ENCODE measurements at regions not wholly inside any gene's neighbourhood (a gene's known extent, or its start where the extent isn't known, plus 50 kb on each side); places are given as distances from the start of the nearest gene placed in this dataset.

DNA sequence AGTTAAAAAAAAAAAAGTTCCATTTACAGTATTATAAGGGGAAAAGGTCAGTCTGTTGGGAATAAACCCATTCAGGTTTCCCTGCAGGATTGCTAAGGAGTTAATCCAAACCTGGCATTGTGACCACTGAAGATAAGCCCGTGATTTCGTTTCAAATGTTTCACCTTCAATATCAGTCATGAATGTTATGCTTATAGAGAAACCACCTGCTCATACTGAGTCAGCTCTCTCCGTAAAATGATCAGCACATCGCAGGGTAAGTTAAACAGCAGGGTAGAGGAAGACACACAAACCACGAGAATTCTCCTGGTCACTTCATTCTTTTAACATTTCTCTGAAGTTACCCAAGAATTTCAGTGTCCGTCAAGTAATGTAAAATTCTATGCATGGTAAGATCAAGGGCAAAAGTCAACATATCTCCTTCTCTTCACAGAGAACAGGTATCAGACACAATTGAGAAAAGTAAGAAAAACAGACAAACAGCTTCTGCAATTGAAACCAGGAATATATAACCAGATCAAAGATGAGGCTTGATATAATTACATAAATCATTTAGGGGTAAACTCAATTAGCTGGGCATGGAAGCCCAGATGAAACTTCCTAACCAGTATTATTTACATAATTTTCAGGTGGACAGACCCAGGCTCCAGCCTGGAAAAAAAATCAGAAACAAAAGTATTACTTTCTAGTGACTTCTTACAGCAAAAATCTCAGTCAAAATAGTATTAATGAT lies 67.6 kb upstream of the ARHGEF3 start:
- TF ChIP-seq TAF1 (IDR thresholded peaks at IDR 0.05; ENCODE audit: borderline replicate concordance, low read depth, low read length) (no peak), POLR2AphosphoS5 (IDR thresholded peaks at IDR 0.05; ENCODE audit: low read depth, low read length) (no peak), POLR2A (IDR thresholded peaks at IDR 0.05; ENCODE audit: low read depth, low read length) (no peak)
- FAIRE-seq = peak; percentile 24
- no peak for DNase-seq (ENCODE audit: insufficient read length)

DNA sequence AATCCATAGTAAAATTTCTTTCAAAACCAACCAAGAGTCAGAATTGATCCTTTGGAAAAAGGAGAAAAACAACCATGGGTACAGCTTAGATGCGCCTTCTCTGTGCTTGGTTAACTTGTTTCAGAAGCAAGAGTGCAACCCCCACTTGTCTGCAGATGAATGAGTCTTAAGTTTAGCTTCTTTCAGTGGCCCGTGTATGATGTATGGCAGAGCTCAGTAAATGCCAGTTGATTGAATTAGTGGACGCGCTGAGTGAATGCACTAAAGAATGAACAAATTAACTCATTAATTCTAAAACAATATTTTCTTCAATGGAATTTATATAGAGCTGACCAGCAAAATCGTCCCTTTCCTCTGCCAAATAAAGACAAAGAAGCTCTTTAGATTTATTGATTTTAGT lies 67.0 kb upstream of the ARHGEF3 start:
- TF ChIP-seq TAF1 (IDR thresholded peaks at IDR 0.05; ENCODE audit: borderline replicate concordance, low read depth, low read length) (no peak), POLR2A (IDR thresholded peaks at IDR 0.05; ENCODE audit: low read depth, low read length) (no peak), POLR2AphosphoS5 (IDR thresholded peaks at IDR 0.05; ENCODE audit: low read depth, low read length) (no peak)
- FAIRE-seq = no peak
- no peak for DNase-seq (ENCODE audit: insufficient read length)

DNA sequence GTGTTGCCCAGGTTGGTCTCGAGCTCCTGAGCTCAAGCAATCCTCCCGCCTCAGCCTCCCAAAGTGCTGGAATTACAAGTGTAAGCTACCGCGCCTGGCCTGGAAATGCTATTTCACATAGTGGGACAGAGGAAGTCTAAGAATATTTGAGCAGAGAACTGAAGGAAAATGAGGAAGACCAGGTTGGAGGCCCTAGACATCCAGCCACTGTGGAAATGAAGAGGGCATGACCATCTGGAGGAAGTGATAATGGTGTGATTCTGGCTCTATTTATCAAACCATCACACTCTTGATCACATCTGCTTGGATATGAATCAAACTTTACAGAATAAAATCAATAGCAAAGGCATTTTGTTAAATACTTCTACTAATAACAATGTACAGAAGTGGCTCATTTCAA lies 65.9 kb upstream of the ARHGEF3 start:
- no peak for TF ChIP-seq POLR2AphosphoS5 (IDR thresholded peaks at IDR 0.05; ENCODE audit: low read depth, low read length)
- no peak for TF ChIP-seq POLR2A (IDR thresholded peaks at IDR 0.05; ENCODE audit: low read depth, low read length)
- no peak for TF ChIP-seq TAF1 (IDR thresholded peaks at IDR 0.05; ENCODE audit: borderline replicate concordance, low read depth, low read length)
- FAIRE-seq = no peak
- DNase-seq (ENCODE audit: insufficient read length) = no peak

DNA sequence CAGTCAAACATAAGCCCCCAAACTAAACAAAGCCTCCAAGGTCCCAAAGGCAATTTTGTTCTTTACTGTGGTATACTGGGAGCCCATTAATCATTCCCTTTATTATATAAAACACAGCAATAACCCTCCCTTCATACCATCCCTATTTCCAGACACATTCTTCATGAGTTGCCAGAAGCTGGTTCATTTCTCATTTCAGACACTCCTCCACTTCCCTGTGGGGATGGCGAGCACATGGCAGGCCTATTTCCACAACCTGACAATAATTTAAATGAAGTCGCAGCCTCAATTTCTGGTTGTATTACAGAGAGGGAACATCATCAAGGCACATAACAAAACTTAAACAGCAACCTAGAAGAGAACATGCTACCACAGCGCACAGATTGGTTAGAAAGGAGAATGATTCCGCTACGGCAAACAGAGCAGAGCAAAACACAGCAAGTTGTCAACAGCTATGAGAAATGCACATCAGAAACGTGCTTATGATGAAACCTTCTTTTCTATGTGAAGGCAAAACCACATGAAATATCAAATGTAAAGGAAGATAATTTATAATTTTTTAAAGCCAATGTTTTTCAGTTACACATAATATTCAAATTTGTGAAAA lies 63.3 kb upstream of the ARHGEF3 start:
- FAIRE-seq (no peak), DNase-seq (ENCODE audit: insufficient read length) (no peak)
- no peak for TF ChIP-seq POLR2A (IDR thresholded peaks at IDR 0.05; ENCODE audit: low read depth, low read length)
- TF ChIP-seq POLR2AphosphoS5 (IDR thresholded peaks at IDR 0.05; ENCODE audit: low read depth, low read length) = no peak
- no peak for TF ChIP-seq TAF1 (IDR thresholded peaks at IDR 0.05; ENCODE audit: borderline replicate concordance, low read depth, low read length)

DNA sequence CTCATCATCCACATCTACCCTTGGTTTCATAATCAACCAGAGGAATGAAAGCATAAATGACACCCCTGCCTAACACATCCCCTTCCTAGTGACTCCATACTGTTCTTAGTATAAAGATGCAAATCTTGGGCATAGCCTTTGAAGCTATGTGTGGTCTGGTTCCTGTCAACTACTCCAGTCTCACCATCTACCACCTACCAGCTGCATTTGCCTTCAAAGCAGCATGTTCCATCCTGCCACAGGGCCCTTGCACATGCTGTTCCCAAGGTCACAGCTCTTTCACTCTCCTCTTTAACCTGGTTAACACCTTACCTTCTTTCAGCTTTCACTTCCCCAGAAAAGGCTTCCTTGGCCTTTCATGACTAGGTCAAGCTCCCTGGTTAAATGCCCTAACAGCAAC lies 62.3 kb upstream of the ARHGEF3 start:
- no peak for DNase-seq (ENCODE audit: insufficient read length)
- no peak for FAIRE-seq
- TF ChIP-seq TAF1 (IDR thresholded peaks at IDR 0.05; ENCODE audit: borderline replicate concordance, low read depth, low read length) = no peak
- no peak for TF ChIP-seq POLR2A (IDR thresholded peaks at IDR 0.05; ENCODE audit: low read depth, low read length)
- TF ChIP-seq POLR2AphosphoS5 (IDR thresholded peaks at IDR 0.05; ENCODE audit: low read depth, low read length) = no peak

DNA sequence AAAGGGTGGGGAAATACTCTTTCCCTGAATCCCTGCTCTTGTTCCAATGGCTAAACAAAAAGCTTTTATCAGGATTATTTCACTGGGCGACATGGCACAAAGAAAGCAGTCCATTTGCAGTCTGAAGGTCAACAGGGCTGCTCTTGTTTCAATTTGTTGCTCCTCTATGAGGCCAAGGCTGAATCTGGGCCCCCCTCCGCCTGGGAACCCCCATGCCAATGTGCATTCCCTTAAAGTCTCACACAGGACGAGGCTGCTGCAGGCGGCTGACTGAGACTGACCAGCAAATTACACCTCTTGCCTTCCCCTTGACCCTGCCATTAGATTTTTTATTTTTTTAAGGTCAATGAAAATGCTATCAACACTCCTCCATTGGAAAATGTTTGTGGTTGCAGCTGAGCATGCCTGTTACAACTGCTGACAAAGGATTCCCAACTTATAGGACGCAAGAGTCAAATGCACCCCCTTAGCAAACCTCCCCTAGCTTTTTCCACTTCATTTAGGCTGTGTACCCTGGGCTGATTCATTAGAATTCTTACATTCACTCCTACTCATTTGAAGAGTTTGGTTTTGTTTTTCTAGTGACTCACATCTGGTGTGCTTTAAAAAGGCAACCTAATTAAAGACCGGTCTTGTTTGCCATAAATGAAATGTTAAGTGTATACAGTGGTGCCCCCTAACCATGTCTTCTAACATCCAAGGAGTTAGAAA lies 60.8 kb upstream of the ARHGEF3 start:
- TF ChIP-seq POLR2AphosphoS5 (IDR thresholded peaks at IDR 0.05; ENCODE audit: low read depth, low read length) (no peak), POLR2A (IDR thresholded peaks at IDR 0.05; ENCODE audit: low read depth, low read length) (no peak), TAF1 (IDR thresholded peaks at IDR 0.05; ENCODE audit: borderline replicate concordance, low read depth, low read length) (no peak)

DNA sequence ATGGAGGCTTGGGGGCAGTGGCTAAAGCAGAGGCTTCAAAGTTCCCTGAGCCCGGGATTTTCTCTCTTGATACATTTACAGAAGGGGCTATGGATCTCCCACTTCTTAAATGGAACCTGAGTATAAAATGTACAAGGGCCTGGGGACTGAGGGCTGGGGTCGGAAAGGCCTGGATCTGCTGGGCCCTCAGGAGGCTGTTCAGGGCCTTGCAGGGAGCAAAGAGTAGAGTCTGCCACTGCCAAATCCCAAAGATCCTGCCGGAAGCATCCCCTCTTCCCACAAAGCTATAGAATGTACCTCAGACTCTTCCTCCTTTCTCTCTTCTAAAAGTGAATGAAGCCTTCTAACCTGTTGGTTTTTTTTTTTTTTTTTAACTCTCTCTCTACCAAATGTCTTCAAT lies 59.8 kb upstream of the ARHGEF3 start:
- FAIRE-seq = no peak
- DNase-seq (ENCODE audit: insufficient read length) = no peak
- TF ChIP-seq POLR2A (IDR thresholded peaks at IDR 0.05; ENCODE audit: low read depth, low read length) (no peak), TAF1 (IDR thresholded peaks at IDR 0.05; ENCODE audit: borderline replicate concordance, low read depth, low read length) (no peak)

More for the DNA sequence above, 60.8 kb upstream of the ARHGEF3 start:
- DNase-seq (ENCODE audit: insufficient read length) = peak; percentile 11
- FAIRE-seq = no peak

DNA sequence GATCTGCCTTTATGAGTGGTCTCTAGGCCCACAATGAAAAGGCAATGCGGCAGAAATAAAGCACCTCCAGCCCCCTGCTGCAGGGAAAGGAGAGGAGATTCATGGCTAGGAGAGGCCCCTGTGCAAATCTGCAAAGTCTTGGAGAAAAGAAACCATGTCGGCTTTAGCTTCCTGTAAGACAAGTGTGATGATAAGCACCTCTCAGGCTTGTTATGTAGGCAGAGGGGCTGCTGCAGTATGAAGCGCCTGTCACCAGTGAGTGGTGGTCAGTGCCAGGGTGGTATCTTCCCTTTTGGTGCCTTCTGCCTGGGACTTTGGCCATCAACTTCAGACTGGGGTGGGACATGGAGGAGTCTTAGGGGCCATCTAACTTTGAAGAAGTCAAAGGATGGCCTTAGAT lies 59.2 kb upstream of the ARHGEF3 start:
- no peak for DNase-seq (ENCODE audit: insufficient read length)
- FAIRE-seq = no peak
- TF ChIP-seq POLR2A (IDR thresholded peaks at IDR 0.05; ENCODE audit: low read depth, low read length) (no peak), TAF1 (IDR thresholded peaks at IDR 0.05; ENCODE audit: borderline replicate concordance, low read depth, low read length) (no peak), POLR2AphosphoS5 (IDR thresholded peaks at IDR 0.05; ENCODE audit: low read depth, low read length) (no peak)

DNA sequence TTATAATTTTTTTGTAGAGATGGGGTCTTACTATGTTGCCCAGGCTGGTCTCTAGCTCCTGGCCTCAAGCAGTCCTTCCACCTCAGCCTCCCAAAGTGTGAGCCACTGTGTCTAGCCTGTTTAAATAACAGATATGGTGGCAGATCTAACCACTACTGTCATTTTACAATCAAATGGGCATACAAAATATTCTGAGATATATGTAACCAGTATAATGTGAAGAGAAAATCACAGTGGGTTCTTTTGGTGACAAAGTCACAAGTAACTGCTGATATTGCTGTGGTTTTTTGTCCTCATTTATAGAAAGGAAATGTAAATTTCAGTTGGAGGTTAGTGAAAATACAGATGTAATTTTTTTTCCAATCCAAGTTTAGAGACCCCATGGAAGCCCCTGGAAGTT lies 58.6 kb upstream of the ARHGEF3 start:
- FAIRE-seq = no peak
- TF ChIP-seq POLR2AphosphoS5 (IDR thresholded peaks at IDR 0.05; ENCODE audit: low read depth, low read length) = no peak
- TF ChIP-seq TAF1 (IDR thresholded peaks at IDR 0.05; ENCODE audit: borderline replicate concordance, low read depth, low read length) = no peak
- TF ChIP-seq POLR2A (IDR thresholded peaks at IDR 0.05; ENCODE audit: low read depth, low read length) = no peak
- no peak for DNase-seq (ENCODE audit: insufficient read length)

DNA sequence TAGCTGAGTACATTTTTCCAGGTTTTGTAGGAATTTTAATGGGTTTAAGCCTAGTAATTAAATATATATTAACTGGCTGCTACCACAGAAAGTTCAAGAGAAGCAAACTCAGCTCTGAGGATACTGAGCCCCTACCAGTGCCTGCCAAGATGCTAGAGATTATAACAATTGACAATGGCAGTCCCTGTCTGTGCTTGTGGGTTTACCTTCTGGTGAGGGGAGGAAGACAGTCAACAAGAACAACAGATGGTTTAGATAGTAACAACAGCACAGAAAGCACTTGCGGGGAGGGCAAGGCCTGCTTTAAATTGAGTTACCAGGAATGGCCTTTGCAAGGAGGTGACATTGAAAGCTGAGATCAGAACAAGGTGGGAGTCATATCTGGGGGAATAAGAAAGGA lies 56.6 kb upstream of the ARHGEF3 start:
- DNase-seq (ENCODE audit: insufficient read length) (no peak), FAIRE-seq (no peak)
- TF ChIP-seq POLR2A (IDR thresholded peaks at IDR 0.05; ENCODE audit: low read depth, low read length) (no peak), POLR2AphosphoS5 (IDR thresholded peaks at IDR 0.05; ENCODE audit: low read depth, low read length) (no peak), TAF1 (IDR thresholded peaks at IDR 0.05; ENCODE audit: borderline replicate concordance, low read depth, low read length) (no peak)

DNA sequence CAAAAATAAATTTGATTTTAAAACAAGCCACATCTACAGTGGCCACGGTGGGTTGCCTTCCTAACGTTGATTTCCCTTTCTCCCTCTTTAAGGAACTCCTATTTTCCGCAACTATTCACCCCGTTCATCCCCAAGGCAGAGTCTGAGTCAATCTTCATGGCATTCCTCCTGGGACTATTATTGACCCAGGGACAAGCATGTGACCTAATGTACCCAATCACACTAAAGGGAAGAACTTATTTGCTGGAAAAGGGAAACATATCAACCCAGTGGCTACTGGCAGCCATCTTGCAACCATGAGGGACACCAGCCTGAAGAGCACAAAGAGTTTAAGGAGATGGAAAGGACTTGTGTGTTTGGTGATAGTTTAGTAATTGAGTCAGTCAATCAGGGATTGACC lies 55.4 kb upstream of the ARHGEF3 start:
- FAIRE-seq = no peak
- TF ChIP-seq POLR2A (IDR thresholded peaks at IDR 0.05; ENCODE audit: low read depth, low read length) = no peak
- TF ChIP-seq TAF1 (IDR thresholded peaks at IDR 0.05; ENCODE audit: borderline replicate concordance, low read depth, low read length) = no peak
- no peak for TF ChIP-seq POLR2AphosphoS5 (IDR thresholded peaks at IDR 0.05; ENCODE audit: low read depth, low read length)

DNA sequence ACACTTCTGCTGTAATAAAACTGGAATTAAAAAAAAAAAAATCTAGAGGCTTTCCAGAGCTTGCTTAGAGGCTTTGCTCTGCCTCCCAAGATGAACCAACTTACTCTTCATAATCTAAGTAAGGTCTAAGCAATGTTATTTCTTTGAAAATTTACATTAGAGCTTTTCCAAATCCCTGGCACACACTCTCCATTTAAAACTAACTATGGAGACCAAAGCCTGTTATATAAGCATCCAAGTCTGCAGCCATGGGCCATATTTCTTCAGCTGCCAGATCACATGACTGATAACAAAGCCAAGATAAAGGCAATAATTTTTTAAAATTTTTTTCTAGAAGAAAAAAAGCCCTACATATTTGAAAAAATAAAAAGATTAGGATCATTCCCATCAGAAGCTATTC lies 55.0 kb upstream of the ARHGEF3 start:
- no peak for TF ChIP-seq POLR2AphosphoS5 (IDR thresholded peaks at IDR 0.05; ENCODE audit: low read depth, low read length)
- no peak for TF ChIP-seq POLR2A (IDR thresholded peaks at IDR 0.05; ENCODE audit: low read depth, low read length)
- TF ChIP-seq TAF1 (IDR thresholded peaks at IDR 0.05; ENCODE audit: borderline replicate concordance, low read depth, low read length) = no peak
- DNase-seq (ENCODE audit: insufficient read length) (no peak), FAIRE-seq (no peak)

More for the DNA sequence above, 55.4 kb upstream of the ARHGEF3 start:
- no peak for DNase-seq (ENCODE audit: insufficient read length)
